HK-2 (cell line): ENCODE measurements at regions not wholly inside any gene's neighbourhood (a gene's known extent, or its start where the extent isn't known, plus 50 kb on each side); places are given as distances from the start of the nearest gene placed in this dataset.
"Not testable (repeated sequence)": the region's sequence is repeated elsewhere in the genome, so short reads cannot be mapped to it uniquely, and the experiment has no call there.

Source experiments
- DNase-seq: peaks from one replicate; pipeline ENCODE4 v3.0.0-alpha.2; 2018; ENCODE audit not compliant: unreplicated experiment

GRCh38 chr3:106117490-106117858 lies 248.7 kb upstream of the CBLB start:
- no peak for DNase-seq

- no peak for DNase-seq
Observed at GRCh38 chr3:106119614-106120082, 250.8 kb upstream of the CBLB start.

GRCh38 chr3:106120356-106120755 lies 251.5 kb upstream of the CBLB start:
- no peak for DNase-seq

- DNase-seq: no peak
Observed at GRCh38 chr3:106121491-106122289, 252.9 kb upstream of the CBLB start.

GRCh38 chr3:106124818-106125217 lies 256.0 kb upstream of the CBLB start:
- no peak for DNase-seq

- DNase-seq: no peak
Observed at GRCh38 chr3:106125321-106125720, 256.5 kb upstream of the CBLB start.

- no peak for DNase-seq
Observed at GRCh38 chr3:106126067-106126845, 257.4 kb upstream of the CBLB start.

- no peak for DNase-seq
Observed at GRCh38 chr3:106126846-106127235, 258.0 kb upstream of the CBLB start.

GRCh38 chr3:106129939-106130338 lies 261.1 kb upstream of the CBLB start:
- no peak for DNase-seq

GRCh38 chr3:106130384-106131198 lies 261.8 kb upstream of the CBLB start:
- DNase-seq: peak; percentile 6

- no peak for DNase-seq
Observed at GRCh38 chr3:106135451-106136160, 266.8 kb upstream of the CBLB start.

- no peak for DNase-seq
Observed at GRCh38 chr3:106139826-106140225, 271.0 kb upstream of the CBLB start.

- DNase-seq: no peak
Observed at GRCh38 chr3:106140431-106140830, 271.6 kb upstream of the CBLB start.

GRCh38 chr3:106144030-106144429 lies 275.2 kb upstream of the CBLB start:
- no peak for DNase-seq

- not testable (repeated sequence) for DNase-seq
Observed at GRCh38 chr3:106148440-106149082, 279.7 kb upstream of the CBLB start.

GRCh38 chr3:106157411-106157810 lies 288.6 kb upstream of the CBLB start:
- no peak for DNase-seq

- DNase-seq: no peak
Observed at GRCh38 chr3:106160396-106160795, 291.6 kb upstream of the CBLB start.

- DNase-seq: no peak
Observed at GRCh38 chr3:106161246-106161645, 292.4 kb upstream of the CBLB start.

- DNase-seq: no peak
Observed at GRCh38 chr3:106167728-106168127, 298.9 kb upstream of the CBLB start.

GRCh38 chr3:106168962-106169750 lies 300.3 kb upstream of the CBLB start:
- no peak for DNase-seq
